ENCODE measurements at regions not wholly inside any gene's neighbourhood (a gene's known extent, or its start where the extent isn't known, plus 50 kb on each side); places are given as distances from the start of the nearest gene placed in this dataset.

GRCh38 chr21:36554411-36555157 is 74.7 kb upstream of the CLDN14 start:
- DNase-seq: no peak
- 78 to 83% methylated on average over 11 to 12 of the region's 15 CpGs for WGBS, 2 donors
- TF ChIP-seq, protein P1, sequence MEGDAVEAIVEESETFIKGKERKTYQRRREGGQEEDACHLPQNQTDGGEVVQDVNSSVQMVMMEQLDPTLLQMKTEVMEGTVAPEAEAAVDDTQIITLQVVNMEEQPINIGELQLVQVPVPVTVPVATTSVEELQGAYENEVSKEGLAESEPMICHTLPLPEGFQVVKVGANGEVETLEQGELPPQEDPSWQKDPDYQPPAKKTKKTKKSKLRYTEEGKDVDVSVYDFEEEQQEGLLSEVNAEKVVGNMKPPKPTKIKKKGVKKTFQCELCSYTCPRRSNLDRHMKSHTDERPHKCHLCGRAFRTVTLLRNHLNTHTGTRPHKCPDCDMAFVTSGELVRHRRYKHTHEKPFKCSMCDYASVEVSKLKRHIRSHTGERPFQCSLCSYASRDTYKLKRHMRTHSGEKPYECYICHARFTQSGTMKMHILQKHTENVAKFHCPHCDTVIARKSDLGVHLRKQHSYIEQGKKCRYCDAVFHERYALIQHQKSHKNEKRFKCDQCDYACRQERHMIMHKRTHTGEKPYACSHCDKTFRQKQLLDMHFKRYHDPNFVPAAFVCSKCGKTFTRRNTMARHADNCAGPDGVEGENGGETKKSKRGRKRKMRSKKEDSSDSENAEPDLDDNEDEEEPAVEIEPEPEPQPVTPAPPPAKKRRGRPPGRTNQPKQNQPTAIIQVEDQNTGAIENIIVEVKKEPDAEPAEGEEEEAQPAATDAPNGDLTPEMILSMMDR (IDR thresholded peaks at IDR 0.05): no peak
- no peak for TF ChIP-seq POLR2A (IDR thresholded peaks at IDR 0.05)

DNA sequence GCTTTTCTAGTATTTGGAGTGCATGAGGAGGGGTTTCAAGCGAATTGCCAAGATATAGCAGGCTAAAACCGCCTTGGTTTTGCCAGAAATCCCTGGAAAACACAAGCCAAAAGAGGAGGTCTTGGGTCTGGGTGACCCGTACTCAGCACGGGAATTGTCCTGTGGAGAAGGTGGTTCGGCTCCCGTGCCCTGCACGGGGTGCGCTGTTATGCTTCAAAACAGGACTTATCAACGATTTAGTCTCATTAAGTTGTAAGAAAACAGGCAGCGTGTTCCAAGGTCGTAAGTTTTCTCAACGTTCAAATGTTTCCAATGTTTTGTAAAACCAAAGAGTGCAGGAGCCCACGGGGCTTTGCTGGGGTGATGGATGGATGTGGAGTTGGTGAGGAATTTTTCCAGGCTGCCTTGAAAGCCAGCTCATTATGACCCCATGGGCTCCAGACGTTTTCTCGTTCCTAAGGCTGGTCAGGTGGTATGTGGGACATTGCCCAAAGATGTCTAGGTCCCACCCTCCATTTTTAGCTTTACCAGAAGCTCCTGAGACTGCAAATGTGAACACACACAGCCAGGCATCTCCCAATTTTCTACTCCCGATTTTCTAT is 75.4 kb upstream of the CLDN14 start:
- WGBS, 2 donors: 58 to 79% methylated on average over 6 to 16 of the region's 16 CpGs
- no peak overlapping the region for H3K27ac ChIP-seq
- no peaks in the 10 kb centered on the region for H3K4me1 ChIP-seq
- no peak overlapping the region for H3K4me3 ChIP-seq
- no peak for DNase-seq
- no peaks in the 10 kb centered on the region for H3K9me3 ChIP-seq
- no peaks in the 10 kb centered on the region for H3K36me3 ChIP-seq
- peaks cover 0 to 12% (median 0%) of the 10 kb centered on the region in 4 donors for H3K27me3 ChIP-seq
- TF ChIP-seq, protein P1 (IDR thresholded peaks at IDR 0.05): no peak
- no peak for TF ChIP-seq POLR2A (IDR thresholded peaks at IDR 0.05)
- intact Hi-C loops (cut with DNase I): no loop called here

More at GRCh38 chr21:36554411-36555157, 74.7 kb upstream of the CLDN14 start:
- Histone ChIP-seq H3K27ac (no peak overlapping the region), H3K9me3 (no peaks in the 10 kb centered on the region), H3K36me3 (no peaks in the 10 kb centered on the region), H3K4me1 (no peaks in the 10 kb centered on the region), H3K27me3 (peaks cover 0 to 14% (median 0%) of the 10 kb centered on the region in 4 donors), H3K4me3 (no peak overlapping the region)
- intact Hi-C loops (cut with DNase I): no loop called here

- Histone ChIP-seq H3K4me3 (no peak overlapping the region), H3K36me3 (no peaks in the 10 kb centered on the region), H3K27ac (no peak overlapping the region), H3K27me3 (peaks cover 0 to 13% (median 0%) of the 10 kb centered on the region in 4 donors), H3K9me3 (no peaks in the 10 kb centered on the region), H3K4me1 (no peaks in the 10 kb centered on the region)
- DNase-seq: no peak
- TF ChIP-seq, protein P1 (IDR thresholded peaks at IDR 0.05): no peak
- no peak for TF ChIP-seq POLR2A (IDR thresholded peaks at IDR 0.05)
- WGBS, 2 donors: 79 to 82% methylated on average over 3 of the region's 3 CpGs
- intact Hi-C loops (cut with DNase I): no loop called here
Observed at GRCh38 chr21:36557316-36557715, 77.4 kb upstream of the CLDN14 start.

DNA sequence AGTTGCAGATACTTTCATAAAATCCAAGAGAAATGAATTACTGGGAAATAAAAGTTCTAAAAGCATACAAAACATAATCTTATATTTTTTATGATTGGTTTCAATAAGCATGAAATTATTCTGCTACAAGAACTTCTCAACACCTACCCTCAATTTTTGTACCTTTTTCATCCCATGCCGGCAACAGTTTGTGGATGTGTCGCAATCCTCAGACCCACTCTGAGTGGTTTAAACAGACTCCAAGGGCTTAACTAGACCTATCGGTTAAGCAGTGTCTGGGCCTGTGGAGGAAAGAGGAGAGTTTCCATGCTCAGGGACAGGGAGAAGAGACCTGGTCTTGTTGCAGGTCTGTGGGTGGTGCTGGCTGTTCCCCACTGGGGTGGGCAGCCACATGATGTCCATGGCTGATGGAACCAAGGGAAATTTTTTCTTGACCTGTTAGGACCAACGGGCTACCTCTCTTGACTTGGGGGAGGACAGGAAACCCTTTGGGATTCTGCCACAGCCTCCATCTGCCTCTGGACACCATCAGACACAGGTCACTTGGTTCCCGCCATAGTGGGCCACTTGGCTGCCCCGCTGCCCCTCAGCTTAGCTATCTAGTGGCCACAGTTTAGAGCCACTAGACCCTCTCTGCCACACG is 81.1 kb upstream of the CLDN14 start:
- Histone ChIP-seq H3K4me1 (no peaks in the 10 kb centered on the region), H3K27me3 (peaks cover 0 to 40% (median 0%) of the 10 kb centered on the region in 4 donors), H3K36me3 (no peaks in the 10 kb centered on the region), H3K27ac (no peak overlapping the region), H3K9me3 (no peaks in the 10 kb centered on the region), H3K4me3 (no peak overlapping the region)
- intact Hi-C loops (cut with DNase I): no loop called here
- no peak for TF ChIP-seq POLR2A (IDR thresholded peaks at IDR 0.05)
- TF ChIP-seq, protein P1 (IDR thresholded peaks at IDR 0.05): no peak
- no peak for DNase-seq
- 87 to 92% methylated on average over 7 of the region's 7 CpGs for WGBS, 2 donors

DNA sequence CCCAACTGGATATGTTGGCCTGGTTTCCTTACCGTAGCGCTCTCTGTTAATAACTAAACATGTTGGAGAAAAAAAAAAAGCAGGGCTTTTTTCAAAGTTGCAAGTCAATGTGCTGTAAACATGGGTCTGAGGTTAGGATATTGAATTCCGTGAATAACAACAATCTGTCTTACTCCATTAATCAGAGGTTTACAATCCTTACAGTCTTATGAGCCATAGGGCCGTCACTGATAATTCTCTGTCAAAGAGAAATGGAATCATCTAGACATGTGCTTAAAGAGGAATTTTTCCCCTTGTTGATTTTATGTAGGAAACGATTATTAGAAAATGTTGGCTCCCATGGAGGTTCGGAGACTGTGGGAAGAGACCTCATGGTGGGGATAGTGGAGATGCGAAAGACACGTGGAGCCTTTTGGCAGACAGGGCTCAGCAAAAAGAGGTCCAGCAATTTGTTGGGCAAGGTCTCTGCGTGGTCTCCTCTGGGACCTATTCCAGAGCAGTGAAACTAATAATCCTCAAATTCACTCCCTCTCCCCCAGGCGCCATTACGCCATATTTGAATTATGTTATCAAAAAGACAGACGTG is 83.5 kb upstream of the CLDN14 start:
- Histone ChIP-seq H3K27me3 (peaks cover 0 to 61% (median 0%) of the 10 kb centered on the region in 4 donors), H3K27ac (no peak overlapping the region), H3K36me3 (no peaks in the 10 kb centered on the region), H3K4me1 (no peaks in the 10 kb centered on the region), H3K4me3 (no peak overlapping the region), H3K9me3 (no peaks in the 10 kb centered on the region)
- TF ChIP-seq, protein P1 (IDR thresholded peaks at IDR 0.05): no peak
- TF ChIP-seq POLR2A (IDR thresholded peaks at IDR 0.05): no peak
- DNase-seq: no peak
- 65 to 81% methylated on average over 12 of the region's 12 CpGs for WGBS, 2 donors
- intact Hi-C loops (cut with DNase I): no loop called here
